NCI-H446 (cell line): ENCODE measurements at regions not wholly inside any gene's neighbourhood (a gene's known extent, or its start where the extent isn't known, plus 50 kb on each side); places are given as distances from the start of the nearest gene placed in this dataset.
"Not testable (repeated sequence)": the region's sequence is repeated elsewhere in the genome, so short reads cannot be mapped to it uniquely, and the experiment has no call there.

ENCODE experiments used
- DNase-seq, 2 experiments: peaks; one replicate each; lab custom pipeline; 2025; lab: John Stamatoyannopoulos, UW

DNA sequence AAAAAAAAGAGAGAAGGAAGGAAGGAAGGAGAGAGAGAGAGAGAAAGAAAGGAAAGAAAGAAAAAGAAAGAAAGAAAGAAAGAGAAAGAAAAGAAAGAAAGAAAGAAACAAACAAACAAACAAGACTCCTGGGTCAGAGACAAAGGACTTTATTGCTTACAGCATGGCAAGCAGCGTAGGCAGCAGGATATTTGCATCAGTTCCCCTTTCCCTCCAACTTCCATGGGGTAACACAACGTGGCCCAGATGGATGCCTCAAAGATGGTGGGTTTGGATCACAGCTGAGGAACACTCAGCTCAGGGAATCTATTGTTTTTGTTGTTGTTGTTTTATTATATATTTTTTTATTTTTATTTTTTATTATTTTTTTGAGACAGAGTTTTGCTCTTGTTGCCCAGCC is 128.5 kb upstream of the VKORC1L1 start:
- DNase-seq, result no peak

DNA sequence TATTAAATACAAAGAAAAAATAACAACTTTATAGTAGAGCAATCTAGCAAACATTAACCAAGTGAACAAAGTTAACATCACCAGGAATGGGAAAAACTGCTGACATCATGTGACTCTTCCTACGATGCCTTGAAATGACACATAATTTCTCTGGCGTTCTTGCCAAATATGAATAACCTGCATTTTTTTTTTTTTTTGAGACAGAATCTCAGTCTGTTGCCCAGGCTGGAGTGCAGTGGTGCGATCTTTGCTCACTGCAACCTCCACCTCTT is 126.5 kb upstream of the VKORC1L1 start:
- DNase-seq, result no peak

DNA sequence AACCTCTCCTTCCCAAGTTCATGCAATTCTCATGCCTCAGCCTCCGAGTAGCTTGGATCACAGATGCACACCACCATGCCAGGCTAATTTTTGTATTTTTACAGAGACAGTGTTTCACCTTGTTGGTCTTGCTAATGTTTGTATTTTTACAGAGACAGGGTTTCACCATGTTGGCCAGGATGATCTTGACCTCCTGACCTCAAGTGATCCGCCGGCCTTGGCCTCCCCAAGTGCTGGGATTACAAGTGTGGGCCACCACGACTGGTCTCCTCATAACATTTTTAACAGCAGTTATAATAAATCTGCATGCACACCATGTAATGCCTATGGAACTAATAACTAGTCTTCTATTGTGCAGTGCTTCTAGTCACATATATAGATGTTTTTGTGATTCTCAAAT is 123.8 kb upstream of the VKORC1L1 start:
- no peak for DNase-seq

DNA sequence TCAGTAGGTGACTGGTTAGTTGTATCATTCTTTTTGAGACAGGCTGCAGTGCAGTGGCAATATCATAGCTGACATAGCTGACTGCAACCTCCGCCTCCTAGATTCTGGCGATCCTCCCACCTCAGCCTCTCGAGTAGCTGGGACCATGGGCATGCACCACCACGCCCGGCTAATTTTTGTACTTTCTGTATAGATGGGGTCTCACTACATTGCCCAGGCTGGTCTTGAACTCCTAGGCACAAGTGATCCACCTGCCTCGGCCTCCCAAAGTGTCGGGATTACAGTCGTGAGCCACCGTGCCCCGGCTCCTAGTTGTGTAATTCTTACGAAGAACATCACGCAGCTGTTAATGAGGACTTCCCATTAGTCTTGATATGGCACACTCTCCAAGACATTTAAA is 123.4 kb upstream of the VKORC1L1 start:
- DNase-seq, result no peak

DNA sequence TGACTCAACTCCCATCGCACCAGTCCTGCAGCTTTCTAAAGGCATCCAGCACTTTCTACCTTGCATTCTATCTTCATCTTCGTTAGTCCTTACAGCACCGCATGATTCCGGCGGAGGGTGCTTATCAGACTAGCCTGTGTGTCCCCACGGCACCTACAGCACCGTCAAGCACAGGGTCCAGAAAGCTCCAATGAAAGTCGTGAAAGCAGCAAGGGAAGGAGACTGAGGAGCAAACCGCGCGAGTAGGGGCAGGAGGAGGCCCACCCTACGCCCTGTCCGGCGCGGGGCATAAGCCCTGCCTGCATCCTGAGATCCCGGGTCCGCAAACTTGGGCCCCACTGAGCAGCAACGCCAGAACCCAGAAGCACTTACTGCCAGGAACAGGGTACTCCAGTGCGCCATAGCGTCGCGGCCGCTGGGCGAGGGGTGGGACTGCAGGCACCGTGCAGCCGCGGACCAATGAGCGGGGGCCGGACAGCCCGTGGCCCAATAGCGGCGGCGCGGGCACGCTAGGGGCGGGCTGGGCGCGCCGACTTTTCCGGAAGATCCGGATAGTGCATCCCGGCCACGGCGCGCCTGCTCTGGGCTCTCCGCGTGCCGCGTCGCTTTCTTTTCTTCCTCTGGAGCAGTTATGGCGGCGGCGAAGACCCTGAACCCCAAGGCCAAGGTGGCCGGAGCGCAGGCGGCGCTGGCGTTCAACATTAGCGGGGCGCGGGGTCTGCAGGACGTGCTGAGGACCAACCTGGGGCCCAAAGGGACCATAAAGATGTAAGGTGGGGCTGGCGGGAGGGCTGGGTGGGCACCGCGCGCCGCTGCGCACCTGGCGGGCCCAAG is 122.1 kb upstream of the VKORC1L1 start:
- DNase-seq, result peak; percentile 63 to 92

DNA sequence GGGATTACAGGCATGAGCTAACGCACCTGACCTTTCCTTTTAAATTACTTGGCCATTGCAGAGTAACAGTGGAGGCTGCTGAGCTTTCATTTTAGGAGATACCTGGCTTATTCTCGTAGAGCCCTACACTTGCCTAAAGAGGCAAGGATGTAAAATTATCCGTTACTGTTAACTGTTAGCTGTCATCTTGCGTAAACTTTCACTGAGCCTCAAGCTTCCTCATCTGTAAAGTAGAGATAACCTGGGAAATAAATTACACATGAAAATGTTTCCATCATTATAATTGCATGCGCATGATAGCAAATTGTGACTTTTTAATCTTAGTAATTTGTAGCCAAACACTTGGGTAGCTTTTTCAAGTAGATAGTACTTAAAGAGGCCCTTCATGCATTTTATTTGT is 118.8 kb upstream of the VKORC1L1 start:
- not testable (repeated sequence) for DNase-seq

DNA sequence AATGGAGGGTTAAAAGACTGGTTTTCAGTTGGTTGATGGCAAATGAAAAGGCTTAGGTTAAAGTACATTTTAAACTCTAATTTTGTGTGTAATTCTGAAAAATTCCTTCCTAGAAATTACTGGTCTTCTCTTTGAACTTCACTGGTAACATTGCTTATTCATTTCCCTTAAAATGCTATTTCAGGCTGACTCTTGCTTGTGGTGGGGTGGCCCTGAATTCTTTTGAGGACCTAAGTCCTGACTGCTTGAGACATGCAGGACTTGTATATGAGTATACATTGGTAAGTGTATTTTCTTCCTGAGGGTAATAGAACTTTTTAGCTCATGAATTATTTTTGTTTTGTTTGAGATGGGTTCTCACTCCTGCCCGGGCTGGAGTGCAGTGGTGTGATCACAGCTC is 113.9 kb upstream of the VKORC1L1 start:
- DNase-seq, result not testable (repeated sequence)

DNA sequence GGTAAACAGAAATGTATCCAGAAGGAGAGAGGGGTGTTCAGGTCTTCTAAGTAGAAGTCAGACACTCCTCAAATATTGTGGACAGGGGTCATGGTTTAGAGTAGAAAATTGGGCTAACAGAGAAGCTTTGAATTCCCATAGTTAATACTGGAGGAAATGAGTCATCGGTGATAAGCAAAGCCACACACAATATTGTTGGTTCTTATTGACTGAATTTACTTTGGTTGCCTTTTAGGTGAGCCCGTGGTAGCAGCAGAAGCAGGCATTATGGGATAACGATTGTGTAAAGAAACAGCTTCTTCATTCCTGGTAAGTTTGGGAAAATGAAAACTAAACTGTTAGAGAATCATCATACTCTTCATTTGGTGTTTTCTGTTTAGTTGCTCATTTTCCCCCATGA is 110.2 kb upstream of the VKORC1L1 start:
- DNase-seq, result not testable (repeated sequence)

DNA sequence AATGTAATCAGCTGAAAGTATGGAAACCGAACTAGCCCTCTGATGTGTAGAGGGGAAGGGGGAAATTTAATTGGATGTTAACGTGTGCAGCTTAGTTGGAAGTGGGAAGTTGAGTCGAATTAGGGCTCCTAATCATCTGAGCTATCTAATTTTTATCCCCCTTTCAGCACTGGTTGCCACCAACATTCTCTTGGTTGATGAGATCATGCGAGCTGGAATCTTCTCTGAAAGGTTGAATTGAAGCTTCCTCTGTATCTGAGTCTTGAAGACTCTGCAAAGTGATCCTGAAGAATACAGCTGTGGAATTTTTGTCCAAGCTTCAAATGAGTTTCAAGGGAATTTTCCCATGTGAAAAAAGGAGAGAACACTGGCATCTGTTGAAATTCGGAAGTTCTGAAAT is 109.8 kb upstream of the VKORC1L1 start:
- not testable (repeated sequence) for DNase-seq

DNA sequence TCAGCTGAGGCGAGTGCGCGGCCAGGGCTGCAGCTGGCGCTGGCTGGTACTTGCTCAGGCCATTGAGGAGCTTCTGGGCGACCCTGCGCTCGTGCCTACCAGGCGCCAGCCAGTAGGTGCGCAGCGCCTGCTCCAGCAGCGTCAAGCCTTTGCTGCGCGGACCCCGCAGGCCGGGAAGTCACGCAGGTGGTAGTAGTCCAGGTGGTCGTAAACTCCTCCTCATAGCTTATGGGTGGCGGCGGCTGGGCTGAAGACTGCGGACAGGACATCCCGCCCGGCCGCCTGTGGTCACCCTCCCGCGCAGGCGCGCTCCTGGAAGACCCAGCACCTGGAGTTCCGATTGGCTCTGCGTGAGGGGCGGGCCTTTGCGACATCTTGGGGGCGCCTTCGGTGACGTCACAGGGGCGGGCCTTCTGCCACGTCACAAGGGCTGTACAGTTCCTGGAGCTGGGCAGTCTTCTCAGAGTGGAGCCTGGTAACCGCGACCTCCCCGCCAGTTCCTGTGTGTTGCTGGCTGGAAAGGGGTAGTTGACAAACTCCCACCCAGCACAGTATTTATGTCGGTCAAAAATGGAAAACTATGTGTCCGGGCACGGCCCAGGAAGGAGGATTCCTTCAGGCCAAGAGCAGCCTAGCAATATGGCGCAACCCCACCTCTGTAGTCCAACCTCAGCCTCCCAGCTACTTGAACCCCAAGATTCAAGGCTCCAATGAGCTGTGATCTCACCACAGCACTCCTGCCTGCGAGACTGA is 102.2 kb upstream of the VKORC1L1 start:
- peak; percentile 82 to 86 for DNase-seq

DNA sequence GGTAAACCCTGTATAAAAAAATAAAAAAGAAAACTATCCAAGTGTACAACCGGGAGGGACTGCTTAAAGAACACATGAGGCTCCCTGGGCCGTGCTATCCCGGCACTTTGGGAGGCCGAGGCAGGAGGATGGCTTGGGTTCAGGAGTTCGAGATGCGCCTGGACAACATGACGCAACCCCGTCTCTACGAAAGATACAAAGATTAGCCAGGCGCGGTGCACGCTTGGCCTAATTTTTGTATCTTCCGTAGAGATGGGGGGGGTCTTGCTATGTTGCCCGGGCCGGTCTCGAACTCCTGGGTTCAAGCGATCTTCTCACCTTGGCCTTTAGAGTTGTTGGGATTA is 101.7 kb upstream of the VKORC1L1 start:
- not testable (repeated sequence) for DNase-seq

DNA sequence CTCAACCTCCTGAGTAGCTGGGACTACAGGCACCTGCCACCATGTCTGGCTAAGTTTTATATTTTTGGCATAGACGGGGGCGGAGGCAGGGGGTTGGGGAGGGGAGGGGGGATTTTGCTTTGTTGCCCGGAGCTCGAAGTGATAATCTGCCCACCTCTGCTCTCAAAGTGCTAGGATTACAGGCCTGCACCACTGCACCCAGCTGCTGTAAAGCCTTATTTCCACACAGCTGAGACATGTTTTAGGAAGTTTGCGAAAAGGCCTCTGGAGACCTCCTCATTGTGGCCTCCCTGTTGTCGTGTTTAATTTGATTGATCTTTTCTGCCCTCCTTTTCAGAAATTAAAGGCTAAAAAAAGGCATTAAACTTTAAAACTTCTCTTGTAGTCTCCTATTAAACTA is 96.2 kb upstream of the VKORC1L1 start:
- DNase-seq, result not testable (repeated sequence)

DNA sequence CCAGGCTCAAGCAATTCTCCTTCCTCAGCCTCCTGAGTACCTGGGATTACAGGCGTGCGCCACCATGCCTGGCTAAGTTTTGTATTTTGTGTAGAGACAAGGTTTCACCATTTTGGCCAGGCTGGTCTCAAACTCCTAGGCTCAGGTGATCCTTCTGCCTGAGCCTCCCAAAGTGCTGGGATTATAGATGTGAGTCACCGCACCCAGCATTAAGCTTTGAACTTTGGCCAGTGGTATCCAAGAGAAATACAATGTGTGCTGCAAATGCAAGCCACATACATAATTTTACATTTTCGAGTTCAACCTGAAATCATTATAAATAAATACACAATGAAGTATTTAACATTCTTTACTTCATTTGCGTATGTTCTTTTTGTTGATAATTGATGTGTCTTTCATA is 82.9 kb upstream of the VKORC1L1 start:
- not testable (repeated sequence) for DNase-seq

DNA sequence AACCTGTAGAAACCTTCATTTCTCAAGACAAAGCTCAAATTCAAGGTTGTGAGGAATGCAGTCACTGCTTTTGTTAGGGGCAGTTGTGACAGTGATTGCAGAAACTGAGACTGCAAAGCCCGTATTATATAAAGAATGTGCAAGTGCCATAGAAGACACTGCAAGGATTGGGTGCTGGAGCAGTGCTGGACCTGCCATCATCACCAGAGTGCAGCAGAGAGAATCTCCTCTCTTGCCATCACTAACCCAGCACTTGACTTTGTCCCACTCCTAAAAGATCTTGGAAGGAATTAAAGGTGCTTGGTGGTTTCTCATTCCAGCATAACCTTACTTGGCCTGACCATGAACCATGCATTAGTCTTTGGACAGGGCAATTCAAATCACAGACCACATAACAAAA is 81.1 kb upstream of the VKORC1L1 start:
- DNase-seq, result not testable (repeated sequence)

DNA sequence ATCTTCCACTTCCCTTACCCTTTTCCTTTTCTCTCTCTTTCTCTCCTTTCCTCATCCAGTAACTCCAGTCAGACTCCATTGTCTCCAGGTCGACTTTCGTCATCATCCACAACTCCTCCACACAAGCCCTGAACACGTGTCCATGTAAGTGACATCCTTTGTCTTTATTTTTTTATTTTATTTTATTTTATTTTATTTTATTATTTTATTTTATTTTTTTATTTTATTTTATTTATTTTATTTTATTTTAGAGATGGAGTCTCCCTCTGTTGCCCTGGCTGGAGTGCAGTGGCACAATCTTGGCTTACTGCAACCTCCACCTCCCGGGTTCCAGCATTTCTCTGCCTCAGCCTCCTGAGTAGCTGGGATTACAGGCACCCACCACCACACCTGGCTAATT is 80.1 kb upstream of the VKORC1L1 start:
- DNase-seq, result not testable (repeated sequence)

DNA sequence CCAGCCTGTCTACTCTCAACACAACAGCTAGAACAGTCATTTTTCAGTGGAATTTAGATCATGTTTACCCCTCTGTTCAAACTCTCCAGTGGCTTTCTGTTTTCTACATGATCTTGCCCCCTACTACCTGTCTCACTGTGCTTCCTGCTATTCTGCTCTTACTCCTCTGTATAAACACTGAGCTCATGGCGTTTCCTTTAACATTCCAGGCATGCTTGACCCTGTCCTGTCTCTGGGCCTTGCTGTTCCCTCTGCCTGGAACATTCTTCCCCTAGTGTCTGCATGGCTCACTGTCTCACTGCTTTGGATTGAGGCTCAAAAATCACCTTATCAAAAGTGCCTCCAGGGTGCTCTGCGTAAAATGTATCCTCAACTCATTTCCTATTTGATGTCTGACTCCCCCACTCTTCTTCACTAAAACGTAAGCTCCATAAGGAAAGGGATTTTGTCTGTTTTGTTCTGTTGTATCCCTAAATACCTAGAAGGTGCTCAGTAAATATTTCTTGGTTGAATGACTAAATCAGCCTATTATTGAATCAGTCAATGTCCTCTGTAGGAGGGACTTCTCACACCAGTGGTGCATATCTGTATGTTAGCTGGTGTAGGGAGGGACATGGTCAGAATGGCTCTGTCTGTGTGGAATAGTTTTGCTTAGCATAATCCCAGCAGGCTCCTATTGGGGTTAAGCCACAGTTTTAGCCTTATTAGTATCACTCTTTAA is 78.0 kb upstream of the VKORC1L1 start:
- not testable (repeated sequence) for DNase-seq

DNA sequence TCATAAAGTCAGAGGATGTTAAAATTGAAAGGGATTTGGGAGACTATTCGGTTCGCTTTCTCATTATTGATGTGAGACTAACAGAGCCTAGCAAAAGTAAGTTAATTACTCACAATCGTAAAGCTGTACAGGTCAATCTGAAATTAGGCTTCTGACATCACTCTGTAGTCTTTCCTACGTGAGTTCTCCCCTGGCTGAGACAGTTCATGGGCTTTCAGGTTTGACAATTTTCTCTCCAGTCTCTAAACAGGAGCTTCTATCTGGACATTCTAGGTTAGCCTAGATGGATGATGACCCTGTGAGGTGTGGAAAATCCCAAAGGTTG is 77.5 kb upstream of the VKORC1L1 start:
- not testable (repeated sequence) for DNase-seq

DNA sequence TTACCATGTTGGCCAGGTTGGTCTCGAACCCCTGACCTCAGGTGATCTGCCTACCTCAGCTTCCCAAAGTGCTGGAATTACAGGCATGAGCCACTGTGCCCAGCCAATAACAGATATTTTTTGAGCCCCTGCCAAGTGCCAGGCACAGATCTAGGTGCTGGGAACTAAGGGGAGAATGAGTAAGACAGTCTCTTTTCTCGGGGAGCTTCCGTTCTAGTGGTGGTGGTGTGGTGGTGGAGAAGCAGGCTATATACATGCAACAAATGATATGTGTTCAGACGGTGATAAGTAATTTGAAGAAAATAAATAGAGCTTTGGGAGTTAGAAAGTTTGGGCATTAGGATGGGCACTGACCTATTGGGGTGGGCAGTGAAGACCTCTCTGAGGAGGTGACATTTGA is 76.7 kb upstream of the VKORC1L1 start:
- no peak for DNase-seq

DNA sequence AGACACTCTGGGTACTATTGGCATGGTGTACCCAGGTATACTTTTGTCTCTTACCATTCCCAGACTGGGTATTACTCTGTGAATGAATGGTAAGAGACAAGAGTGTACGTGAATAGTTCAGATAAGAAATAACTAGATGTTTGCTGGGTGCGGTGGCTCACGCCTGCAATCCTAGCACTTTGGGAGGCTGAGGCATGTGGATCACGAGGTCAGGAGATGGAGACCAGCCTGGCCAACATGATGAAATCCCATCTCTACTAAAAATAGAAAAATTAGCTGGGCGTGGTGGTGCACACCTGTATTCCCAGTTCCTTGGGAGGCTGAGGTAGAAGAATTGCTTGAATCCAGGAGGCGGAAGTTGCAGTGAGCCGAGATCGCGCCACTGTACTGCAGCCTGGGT is 75.8 kb upstream of the VKORC1L1 start:
- DNase-seq, result not testable (repeated sequence)

DNA sequence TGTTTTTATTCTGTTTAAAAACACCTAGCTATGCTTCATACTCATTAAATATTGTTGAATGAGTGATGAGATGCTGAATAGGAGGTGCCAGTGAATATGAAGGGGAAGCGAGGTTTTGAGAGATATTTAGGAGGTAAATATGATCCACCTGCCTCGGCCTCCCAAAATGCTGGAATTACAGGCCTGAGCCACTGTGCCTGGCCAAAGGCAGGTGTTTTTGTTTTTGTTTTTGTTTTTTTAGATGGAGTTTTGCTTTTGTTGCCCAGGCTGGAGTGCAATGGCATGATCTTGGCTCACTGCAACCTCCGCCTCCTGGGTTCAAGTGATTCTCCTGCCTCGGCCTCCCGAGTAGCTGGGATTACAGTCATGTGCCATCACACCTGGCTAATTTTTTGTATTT is 75.3 kb upstream of the VKORC1L1 start:
- DNase-seq, result not testable (repeated sequence)

DNA sequence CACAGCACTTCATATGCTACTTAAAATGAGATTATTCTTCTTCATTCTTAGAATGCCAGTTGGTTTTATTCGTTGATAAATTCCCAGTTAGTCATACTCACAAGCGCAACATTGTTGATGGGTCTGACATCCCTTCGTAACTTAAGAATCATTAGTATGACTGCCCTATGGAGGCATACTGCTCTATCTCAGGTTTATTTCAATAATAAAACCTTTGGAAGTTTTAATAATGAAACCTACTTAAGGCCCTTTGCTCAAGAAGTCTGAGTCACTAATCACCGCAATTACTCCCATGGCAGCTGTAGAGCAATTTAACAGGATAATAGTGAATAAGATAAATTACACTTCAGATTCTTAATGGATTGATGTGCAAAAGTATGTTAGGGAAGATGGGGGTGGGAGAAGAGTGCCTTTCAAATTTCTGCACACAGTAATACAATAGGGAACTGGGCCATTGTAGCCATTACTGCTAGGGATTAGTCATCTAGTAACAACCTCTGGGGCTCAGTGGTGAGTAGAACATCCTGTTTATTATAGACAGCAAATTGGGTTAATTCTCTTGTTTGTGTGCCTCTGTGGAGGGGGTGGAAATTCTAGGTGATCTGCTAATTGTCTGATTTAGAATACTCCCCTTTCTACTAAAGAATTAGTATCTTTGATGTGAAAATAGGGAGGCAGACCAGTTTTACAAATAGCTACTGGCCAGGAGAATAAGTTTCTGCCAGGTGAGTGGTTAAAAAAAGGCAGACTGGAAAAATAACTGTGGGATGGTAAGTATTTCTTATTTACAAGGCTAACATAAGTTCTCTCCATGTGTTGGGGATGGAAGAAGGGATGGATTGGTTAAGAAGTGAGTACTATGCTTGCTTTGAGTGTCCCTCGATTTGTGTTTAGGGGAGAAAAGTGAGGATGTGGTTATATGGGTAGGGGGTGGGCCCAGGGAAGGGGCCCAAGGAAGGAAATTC is 74.5 kb upstream of the VKORC1L1 start:
- DNase-seq, result no peak

DNA sequence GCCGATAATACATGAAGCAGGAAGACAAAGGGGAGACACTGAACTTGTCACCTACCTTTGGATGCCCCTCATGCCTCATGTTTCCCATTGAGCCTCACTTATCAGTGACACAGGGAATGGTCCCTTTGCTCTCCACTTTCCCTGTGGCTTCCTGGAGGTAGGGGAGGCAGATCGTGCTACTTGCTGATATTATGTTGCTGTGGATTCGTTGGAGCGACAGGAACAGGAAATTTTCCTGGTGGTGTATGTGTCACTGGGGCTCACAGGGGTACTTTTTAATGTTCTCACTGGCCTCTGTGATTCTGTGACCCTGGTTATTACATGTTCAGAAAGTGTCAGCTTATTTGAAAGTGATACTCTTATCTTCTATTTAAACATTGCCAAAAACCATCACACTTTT is 72.7 kb upstream of the VKORC1L1 start:
- not testable (repeated sequence) for DNase-seq
